Stimulated activated CD8-positive, alpha-beta memory T cell treated with anti-CD3 and anti-CD28 coated beads, Interleukin-4, amount 100 ng/mL, for 48 hours (primary cell): ENCODE measurements at regions not wholly inside any gene's neighbourhood (a gene's known extent, or its start where the extent isn't known, plus 50 kb on each side); places are given as distances from the start of the nearest gene placed in this dataset.
"Not testable (repeated sequence)": the region's sequence is repeated elsewhere in the genome, so short reads cannot be mapped to it uniquely, and the experiment has no call there.

Experiments used
- DNase-seq: peaks from one replicate; pipeline ENCODE4 v3.0.0-alpha.2; 2020

DNA sequence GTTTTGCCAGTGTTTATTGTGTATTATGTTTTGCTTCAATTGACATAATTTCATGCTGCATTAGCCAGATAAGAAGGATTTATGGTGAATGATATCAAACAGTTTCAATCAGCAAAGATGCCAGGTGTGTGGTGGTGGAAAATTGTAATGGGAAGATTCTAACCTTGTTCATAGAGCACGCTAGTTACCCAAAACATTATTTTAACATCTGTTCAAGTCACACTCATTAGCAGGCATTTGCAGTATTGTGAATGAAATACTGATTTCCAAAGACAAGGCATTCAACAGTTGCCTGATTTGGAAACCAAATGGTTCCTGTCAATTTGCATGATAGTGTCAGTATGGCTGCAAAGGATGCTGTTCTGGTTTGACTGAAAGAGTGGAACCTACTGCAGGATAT is 129.7 kb downstream of the EPC1 start:
- no peak for DNase-seq

DNA sequence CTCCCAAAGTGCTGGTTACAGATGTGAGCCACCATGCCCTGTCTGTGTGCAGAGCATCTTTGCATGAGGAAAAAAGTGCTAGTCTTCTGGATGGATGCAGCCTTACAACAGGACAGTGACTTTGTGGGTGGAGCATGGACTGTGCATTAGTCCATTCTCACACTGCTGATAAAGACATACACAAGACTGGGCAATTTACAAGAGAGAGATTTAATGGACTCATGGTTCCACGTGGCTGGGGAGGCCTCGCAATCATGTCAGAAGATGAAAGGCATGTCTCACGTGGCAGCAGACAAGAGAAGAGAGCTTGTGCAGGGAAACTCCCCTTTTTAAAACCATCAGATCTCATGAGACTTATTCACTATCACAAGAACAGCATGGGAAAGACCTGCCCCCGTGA is 133.1 kb downstream of the EPC1 start:
- not testable (repeated sequence) for DNase-seq

DNA sequence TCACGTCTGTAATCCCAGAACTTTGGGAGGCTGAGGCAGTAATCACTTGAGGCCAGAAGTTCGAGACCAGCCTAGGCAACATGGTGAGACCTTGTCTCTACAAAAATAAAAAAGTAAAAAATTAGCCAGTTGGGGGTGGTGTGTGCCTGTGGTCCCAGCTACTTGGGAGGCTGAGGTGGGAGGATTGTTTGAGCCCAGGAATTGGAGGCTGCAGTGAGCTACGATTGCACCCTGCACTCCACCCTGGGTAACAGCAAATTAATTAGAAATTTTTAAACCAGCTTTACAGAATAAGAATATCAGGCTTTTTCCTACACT is 136.0 kb downstream of the EPC1 start:
- DNase-seq: no peak

DNA sequence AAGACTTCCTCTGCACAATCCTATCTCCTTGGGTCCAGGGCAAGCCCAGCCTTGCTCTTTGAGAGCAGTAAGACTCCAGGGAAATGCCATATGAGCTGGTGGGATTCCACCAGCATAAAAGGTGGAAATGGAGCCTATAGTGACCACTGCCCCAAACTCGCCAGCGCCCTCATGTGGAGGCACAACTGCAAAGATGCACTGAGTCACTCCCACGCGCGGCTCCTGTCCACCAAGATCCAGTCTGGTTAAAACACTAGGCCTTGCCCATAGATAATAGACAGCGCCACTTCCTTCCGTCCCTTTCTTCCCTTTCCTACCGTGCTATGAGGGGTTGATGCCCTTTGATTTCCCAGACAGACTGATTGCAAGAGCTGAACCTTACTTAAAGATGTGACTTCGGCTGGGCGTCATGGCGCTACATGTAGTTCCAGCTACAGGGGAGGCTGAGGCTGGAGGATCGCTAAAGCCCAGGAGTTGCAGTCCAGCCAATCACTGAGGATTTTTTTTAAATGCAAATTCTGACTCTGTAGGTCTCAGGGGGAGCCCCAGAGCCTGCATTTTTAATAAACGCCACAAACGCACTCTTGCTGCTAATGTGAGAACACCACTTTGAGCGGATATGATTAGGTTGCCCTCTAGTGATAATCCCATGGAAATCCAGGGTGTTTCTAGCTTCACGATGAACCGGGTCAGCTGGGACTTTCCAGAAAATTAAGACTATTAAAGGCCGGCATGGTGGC is 136.5 kb downstream of the EPC1 start:
- peak; percentile 59 for DNase-seq

DNA sequence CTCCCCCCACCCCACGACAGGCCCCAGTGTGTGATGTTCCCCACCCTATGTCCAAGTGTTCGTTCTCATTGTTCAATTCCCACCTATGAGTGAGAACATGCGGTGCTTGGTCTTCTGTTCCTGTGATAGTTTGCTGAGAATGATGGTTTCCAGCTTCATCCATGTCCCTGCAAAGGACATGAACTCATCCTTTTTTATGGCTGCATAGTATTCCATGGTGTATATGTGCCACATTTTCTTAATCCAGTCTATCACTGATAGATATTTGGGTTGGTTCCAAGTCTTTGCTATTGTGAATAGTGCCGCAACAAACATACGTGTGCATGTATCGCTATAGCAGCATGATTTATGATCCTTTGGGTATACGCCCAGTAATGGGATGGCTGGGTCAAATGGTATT is 139.0 kb downstream of the EPC1 start:
- not testable (repeated sequence) for DNase-seq

DNA sequence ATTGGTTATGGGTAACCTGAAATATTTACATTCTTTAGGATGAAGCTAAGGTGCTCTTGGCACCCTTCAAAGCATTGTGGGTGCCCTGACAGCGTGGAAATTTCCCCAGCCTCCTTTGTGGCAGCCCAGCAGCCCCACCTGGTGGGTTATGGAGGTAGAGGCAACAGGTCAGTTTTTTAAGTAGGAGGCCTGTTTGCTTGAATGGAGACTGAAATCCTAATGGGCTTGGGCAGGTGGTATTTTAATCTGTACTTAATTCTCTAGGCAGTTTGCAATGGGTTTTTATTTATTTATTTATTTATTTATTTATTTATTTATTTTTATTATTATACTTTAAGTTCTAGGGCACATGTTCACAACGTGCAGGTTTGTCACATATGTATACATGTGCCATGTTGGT is 139.4 kb downstream of the EPC1 start:
- peak; percentile 75 for DNase-seq

DNA sequence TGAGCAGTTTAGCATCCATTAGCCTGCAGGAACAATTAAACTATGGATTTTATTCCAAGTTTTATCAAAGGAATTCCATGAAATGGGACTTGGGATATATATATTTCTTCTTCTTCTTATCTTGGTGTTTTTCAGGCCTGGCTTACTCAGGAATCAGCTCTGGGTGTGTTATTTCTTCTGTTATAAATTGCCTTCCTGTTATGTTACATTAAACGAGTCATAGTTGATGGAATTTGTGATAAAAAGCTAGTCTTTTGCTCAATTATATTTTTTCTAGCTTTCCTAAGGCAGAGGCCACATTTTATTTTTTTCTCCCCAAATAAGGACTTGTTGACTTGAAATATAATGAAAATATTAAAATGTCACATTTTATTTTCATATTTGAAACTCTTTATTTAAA is 141.3 kb downstream of the EPC1 start:
- DNase-seq: no peak

DNA sequence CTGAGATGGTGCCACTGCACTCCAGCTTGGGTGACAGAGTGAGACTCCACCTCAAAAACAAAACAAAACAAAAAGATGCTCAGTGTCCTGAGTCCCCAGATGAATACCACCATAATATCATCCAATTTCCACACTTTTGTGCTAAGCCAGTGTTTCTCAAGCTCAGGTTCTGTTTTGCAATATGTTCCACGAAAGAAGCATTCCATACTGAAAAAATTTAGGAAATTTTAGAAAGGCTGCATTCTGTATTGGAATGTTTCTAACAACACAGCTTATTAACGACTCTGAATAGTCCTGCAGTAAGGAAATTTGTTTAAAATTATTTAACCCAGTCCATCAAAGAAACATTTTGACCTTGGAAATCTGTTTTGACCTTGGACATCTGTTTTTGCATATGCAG is 142.4 kb downstream of the EPC1 start:
- DNase-seq: no peak

DNA sequence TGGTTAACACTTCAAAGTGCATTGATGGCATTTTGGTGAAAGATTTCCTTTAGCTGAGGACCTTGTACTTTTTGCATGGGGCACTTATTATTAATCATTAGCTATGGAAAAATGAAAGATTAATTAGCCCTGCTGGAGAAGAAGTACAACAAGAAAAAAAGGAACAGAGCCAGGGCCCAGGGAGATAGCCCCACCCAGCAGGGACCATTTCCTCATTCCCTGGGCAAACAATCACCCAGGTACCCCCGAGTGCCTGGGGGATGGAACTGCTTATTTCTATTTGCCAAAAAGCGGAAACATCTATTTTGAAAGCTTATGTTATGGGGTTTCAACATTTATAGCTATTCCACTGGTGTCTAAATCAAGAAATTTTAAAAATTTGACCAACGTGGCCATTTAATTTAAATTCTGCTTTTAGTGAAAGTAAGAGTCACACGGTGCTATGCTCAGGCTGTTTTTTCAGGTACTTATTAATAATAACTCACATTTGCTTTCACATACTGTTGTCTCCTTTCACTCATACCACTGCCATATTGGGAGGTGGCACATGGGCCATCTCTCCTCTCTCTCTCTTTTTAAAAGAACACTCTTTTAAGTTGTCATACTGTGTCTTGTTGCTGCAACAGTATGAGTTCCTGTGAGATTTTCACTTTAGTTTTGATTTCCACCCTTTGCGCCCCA is 143.6 kb upstream of the KIF5B start:
- DNase-seq: no peak

DNA sequence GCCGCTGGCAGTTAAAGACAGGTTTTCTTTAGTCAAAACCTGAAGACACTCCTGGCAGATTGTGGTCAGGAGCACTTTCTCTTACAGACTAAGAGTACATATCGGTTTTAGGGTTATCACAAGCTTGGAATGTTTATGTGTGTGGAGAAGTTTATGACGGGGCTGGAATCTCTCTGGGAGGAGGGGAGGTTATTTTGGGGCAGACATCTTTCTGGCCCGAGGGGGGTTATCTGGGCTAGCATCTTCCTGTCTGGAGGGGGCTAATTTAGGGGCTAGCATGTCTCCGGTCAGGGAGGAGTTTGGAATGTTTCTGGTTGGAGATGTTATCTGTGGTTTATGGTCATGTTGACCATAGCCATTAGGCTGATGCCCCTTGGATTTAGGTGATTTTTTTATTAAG is 141.2 kb upstream of the KIF5B start:
- no peak for DNase-seq

DNA sequence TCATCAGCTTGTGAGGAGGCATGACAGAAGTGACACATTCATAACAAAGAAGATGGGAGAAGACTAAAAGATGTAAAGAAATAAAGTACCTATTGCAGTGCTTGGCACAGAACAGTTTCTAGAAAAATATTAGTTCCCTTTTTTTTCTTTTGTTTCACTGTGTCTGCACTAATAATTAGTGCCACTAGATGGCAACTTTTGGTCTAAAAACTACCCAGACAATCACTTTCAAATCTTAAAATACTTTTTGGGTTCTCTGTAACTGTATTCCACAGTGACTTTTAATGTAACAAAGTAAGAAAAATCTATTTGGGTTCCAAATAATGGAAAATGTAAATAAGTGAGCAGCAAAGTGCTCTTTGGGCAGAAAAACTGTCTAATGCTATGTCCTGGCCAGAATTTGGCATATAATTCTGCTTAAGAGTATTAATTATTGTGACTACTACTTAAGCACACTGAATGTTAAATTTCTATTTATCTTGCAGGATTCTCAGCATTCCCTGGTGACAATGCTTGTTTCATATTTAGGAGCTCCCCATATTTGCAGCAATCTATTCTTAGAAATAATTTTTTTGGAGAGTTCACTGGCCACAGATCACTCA is 134.8 kb upstream of the KIF5B start:
- no peak for DNase-seq

DNA sequence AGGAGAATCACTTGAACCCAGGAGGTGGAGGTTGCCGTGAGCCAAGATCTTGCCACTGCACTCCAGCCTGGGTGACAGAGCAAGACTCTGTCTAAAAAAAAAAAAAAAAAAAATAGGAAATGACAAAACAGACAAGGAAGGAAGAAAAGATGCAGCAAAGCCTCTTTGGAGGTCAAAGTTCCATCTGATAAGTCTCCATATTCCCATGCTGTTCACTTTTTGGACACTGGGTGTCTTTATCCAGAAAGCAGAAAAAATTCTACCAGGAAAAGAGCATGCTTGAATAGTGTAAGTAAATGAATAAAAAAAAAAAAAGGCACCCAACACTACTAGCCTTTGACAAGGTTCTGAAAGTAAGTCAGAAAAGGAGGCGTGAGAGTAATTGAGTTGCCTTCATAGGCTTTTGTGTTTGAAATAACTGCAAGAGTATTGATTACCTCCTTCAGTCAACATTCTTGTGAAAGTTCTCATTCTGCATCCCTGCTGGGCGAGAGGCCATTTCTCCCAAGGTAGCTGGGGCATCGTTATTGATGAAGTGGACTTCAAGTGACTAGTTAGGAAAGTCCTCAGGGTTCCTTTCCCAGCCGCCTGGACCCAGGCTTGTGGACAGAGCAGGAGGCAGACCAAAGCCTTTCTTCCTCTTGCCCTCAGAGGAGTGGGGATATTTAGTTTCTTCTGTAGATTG is 133.3 kb upstream of the KIF5B start:
- DNase-seq: no peak

DNA sequence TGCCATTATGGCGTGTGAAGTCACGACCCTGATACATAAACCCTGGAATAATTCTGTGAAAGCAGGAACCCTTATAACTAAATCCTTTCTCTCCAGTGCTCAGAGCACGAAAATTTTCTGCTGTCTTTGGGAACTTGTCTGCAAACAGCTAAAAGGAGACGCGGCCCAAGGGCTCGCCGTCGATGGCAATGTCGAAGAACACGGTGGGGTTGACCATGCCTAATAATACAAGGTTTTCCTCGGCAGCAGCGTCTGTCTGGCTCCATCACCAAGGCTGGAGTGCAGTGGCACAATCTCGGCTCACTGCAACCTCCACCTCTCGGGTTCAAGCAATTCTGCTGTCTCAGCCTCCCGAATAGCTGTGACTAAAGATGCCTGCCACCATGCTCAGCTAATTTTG is 132.4 kb upstream of the KIF5B start:
- DNase-seq: not testable (repeated sequence)

DNA sequence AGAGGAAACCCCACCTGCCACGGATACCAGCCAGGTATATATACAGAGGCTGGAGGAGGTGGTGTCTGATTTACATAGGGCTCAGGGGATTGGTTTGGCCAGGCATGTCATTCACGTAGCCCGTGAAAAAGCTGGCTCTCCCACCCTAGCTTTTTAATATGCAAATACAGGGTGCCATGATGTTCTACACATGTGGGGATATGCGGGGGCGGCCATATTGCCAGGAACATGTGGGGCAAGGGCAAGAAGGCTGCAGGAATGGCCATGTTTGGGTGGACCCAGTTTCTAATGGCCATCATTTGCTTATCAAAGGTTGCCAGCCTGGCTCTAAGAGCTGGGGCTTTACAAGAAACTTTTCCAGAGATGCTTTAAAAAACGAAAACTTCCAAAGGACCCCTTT is 131.5 kb upstream of the KIF5B start:
- no peak for DNase-seq

DNA sequence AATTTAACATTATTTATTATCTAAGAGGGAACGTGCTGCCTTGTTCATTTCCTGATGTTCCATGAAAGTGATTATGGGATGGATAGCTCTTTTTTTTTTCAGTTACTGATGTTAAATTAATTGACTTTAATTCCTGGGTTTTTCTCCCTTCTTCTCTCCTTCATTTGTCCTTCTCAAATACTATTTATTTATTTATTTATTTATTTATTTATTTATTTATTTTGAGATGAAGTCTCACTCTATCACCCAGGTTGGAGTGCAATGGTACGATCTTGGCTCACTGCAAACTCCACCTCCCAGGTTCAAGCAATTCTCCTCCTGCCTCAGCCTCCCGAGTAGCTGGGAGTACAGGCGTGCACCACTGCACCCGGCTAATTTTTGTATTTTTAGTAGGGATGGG is 127.4 kb upstream of the KIF5B start:
- not testable (repeated sequence) for DNase-seq

DNA sequence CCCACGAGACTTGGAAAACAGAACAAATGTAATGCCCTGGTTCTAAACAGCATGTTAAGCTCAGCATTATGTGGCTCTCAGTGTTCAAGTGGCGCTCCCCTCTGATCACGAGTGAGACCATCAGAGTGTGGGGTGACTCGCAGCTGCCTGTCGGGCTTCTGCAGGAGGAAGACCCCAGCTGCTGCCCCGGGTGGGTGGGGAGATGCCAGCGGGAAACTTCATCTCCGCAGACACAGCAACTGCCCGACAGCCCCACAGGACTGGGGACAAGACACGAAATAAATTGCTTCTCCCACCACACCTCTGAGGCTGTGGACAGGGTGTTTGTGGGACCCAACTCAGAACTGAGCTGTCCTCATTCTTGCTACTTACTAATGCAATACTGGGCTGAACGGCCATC is 126.3 kb upstream of the KIF5B start:
- DNase-seq: no peak

DNA sequence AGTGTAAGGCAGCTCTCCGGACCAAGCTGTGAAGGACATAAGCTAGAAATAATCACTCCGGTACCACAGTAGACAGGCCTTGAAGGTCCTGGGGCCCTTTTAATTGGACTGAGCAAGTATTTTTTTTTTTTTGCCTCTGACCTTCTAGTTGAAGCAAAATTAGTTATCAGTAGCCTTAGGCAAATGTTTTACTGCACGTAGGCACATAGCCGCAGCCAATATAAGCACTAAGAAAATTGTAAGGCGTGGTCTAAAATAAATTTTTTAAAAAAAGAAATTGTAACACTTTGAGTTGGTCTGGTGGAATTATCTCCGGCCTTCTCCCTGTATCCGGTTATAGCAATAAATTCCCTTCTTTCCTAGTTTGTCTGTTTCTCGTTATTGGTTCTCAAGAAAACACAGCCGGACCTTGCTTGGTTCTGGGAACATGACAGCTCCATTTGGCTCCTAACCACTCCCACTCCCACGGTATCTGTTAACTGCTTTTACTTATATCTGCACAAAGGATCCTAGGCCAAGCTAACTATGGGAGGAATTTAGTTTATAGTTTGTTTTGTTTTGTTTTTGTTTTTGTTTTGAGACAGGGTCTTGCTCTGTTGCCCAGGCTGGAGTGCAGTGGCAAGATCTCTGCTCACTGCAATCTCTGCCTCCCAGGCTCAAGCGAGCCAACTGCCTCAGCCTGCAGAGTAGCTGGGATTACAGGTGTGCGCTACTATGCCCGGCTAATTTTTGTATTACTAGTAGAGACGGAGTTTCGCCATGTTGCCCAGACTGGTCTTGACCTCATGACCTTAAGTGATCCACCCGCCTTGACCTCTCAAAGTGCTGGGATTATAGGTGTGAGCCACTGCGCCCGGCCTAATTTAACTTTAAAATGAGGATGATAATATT is 124.4 kb upstream of the KIF5B start:
- DNase-seq: no peak

DNA sequence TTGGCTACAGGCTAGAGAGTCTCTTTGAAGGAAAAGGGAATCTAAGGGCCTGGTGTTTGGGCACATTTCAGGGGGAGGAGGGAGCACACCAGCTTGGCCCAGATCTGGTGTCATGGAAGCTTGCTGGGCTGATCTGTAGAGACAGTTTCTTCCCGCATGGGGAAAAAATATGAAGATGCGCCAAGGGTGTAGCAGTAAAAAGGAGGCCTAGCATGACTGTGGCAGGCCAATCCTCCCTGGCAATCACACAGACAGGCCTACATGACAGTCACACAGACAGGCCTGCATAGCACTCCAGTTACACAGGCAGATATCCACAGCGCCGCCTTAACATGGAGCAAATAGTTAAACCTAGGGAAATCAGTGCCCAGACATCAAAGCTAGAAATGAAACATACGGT is 123.6 kb upstream of the KIF5B start:
- DNase-seq: no peak

DNA sequence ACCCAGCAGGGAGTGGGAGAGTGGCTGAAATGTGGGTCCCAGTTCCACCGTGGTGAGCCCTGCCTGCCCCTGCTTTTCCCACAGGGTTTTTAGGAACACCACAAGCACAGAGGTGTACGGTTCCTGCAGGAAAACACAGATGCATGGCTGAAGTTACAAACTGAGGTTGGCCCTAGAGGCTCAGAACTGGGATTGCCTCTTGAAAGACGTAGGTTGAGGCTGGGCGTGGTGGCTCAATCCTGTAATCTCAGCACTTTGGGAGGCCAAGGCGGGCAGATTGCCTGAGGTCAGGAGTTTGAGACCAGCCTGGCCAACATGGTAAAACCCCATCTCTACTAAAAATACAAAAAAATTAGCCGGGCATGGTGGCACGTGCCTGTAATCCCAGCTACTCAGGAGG is 121.4 kb upstream of the KIF5B start:
- DNase-seq: not testable (repeated sequence)

DNA sequence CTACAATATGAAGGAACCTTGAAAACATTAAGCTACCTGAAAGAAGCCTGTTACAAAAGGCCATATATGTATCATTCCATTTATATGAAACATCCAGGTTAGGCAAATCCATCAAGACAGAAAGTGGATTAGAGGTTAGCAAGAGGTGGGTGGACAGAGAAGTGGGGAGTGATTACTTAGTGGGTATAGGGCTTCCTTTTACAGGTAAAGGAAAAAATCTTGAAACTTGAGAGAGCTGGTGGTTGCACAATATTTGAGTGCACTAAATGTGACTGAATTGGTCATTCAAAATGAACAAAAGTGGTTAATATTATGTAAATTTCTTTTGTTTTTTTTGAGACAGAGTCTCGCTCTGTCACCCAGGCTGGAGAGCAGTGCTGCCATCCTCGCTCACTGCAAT is 119.4 kb upstream of the KIF5B start:
- DNase-seq: no peak

DNA sequence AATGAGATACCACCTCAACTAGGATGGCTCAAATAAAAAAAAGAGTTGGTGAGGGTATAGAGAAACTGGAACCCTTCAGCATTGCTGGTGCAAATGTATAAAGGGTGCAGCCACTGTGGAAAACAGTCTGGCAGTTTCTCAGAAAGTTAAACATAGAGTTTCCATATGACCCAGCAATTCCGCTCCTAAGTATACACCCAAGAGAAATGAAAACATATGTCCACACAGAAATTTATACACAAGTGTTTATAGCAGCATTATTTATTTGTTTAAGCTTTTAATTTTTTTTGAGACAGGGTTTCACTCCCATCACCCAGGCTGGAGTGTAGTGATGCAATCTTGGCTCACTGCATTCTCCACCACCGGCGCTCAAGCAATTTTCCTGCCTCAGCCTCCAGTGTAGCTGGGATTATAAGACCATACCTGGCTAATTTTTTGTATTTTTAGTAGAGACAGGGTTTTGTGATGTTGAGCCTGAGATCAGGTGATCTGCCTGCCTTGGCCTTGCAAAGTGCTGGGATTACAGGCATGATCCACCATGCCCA is 118.2 kb upstream of the KIF5B start:
- DNase-seq: no peak

DNA sequence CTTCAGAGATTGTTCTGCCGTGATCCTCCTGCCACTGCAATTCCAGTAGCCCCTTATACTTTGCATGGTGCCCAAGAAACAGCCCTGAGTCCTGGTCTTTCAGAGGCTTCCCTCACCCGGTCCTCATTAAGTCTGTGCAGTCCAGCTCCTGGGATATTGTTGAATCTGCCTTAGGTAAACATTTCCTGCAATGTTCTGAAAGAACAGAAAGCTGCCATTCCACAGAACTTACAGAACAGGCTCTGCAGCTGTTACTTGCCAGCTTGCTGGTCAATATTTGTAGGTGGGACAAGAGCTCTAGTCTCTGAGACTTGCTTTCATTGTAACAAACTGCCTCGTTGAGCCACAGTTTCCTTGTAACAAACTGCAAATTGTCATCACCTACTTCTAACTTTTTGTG is 115.0 kb upstream of the KIF5B start:
- no peak for DNase-seq

DNA sequence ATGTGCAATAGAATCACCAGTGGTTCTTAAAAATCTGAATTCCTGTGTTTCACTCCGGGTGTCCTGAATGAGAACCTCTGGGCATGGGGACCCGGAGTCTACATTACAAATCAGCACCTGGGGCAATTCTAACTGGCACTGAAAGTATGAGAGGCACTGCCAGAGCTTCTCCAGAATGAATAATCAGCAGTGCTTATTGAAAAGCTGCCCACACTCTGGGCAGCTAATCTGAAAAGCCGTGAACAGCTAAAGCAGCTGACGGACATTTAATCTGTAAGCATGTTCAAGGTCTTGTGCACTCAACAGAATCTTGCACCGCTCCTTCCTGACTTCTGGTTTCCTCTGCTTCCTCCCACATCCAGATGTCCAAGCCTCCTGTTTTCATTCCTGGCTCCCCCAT is 113.3 kb upstream of the KIF5B start:
- DNase-seq: no peak
